IPS-15b (cell line): ENCODE measurements at regions not wholly inside any gene's neighbourhood (a gene's known extent, or its start where the extent isn't known, plus 50 kb on each side); places are given as distances from the start of the nearest gene placed in this dataset.

Experiments
- H3K27me3 ChIP-seq: one replicate; pipeline ENCODE4 v1.6.1; 2013; ENCODE audit warnings: low read length; ENCODE audit not compliant: control insufficient read depth, insufficient read depth
- H3K36me3 ChIP-seq: one replicate; pipeline ENCODE4 v1.6.1; 2013; ENCODE audit warnings: low read length; ENCODE audit not compliant: control insufficient read depth, insufficient read depth
- H3K4me1 ChIP-seq: one replicate; pipeline ENCODE4 v1.6.1; 2013; ENCODE audit warnings: mild to moderate bottlenecking, low read length; ENCODE audit not compliant: control insufficient read depth, insufficient read depth
- H3K4me3 ChIP-seq: one replicate; pipeline ENCODE4 v1.5.1; 2013; ENCODE audit warnings: low read depth, low read length
- H3K9ac ChIP-seq: one replicate; pipeline ENCODE4 v1.6.1; 2013; ENCODE audit warnings: low read depth, mild to moderate bottlenecking, low read length
- H3K9me3 ChIP-seq: one replicate; pipeline ENCODE4 v1.6.1; 2013; ENCODE audit warnings: mild to moderate bottlenecking, low read length; ENCODE audit not compliant: control insufficient read depth, insufficient read depth

DNA sequence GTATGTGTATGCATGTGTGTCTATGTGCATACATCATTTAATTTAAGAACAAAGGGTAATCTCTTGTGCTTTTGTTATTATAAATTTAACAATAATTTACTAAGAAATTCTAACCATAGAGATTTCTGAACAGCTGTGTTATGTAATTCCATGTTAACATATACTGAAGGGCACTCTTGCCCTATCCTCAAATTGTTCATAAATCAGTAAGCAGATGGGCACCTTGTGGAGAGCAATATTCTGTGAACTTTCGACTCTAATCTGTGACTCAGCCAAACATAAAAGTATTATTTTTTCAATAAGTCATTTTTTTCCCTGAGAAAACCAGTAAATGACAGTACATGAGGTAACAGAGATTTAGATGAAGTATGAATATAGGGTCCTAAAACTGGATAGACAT lies 938.3 kb upstream of the CRIM1 start:
- Histone ChIP-seq H3K4me3 (no peak overlapping the region), H3K4me1 (no peaks in the 10 kb centered on the region), H3K9me3 (no peaks in the 10 kb centered on the region), H3K36me3 (no peaks in the 10 kb centered on the region), H3K9ac (no peak overlapping the region), H3K27me3 (no peaks in the 10 kb centered on the region)

DNA sequence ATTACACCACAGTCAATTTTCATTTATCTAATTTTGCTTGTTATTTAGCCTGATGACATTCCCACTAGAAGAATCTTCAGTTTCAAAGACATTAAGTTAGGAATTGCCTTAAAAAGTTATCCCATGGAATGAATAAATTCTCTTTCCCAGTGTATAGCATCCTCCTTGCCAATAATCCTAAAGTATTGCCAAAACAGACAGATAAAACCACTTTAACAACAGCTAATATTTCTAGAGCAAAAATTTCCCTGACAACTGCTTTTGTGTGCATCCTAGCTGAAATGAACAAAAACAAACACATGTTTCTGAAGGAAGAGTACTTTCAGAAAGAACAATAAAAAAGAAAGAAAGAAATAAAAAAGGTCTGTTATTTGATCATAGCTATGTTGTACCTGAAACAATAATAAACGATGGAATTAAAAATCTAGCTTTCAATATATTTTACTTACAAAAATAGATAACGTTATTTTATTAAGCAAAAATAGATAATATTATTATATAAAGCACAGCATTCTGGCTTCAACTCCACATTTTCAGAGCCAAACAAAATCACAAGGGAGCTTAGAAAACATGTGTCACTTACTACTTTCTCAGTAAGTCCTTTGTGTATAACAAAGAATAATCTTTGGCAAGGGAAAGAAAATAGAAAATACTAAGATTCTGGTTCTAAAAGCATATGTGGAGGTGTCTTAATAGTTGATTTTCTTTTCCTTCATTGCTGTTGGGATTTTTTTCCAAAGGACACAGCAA lies 939.0 kb upstream of the CRIM1 start:
- no peaks in the 10 kb centered on the region for H3K4me1 ChIP-seq
- no peaks in the 10 kb centered on the region for H3K9me3 ChIP-seq
- H3K27me3 ChIP-seq = no peaks in the 10 kb centered on the region
- H3K4me3 ChIP-seq = no peak overlapping the region
- no peaks in the 10 kb centered on the region for H3K36me3 ChIP-seq
- no peak overlapping the region for H3K9ac ChIP-seq

DNA sequence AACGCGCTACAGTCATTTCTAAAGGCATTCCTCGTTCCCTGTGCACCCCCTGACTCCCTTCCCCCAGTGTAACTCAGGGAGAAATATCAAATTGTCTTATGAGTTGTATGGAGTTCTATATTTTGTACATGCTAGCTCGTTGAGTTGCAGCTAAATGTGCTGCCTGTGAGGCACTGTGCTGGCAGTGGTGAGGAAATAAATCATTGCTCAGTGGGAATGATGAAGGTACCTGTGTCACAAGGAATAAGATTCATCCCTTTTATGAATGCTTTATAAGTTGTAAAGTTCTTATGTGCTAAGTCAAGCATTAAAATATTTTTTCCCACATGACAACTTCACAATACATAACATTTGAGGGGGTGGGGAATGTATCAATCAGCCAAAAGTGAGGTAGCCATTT lies 939.6 kb upstream of the CRIM1 start:
- H3K9me3 ChIP-seq = no peaks in the 10 kb centered on the region
- no peaks in the 10 kb centered on the region for H3K27me3 ChIP-seq
- no peaks in the 10 kb centered on the region for H3K4me1 ChIP-seq
- H3K4me3 ChIP-seq = no peak overlapping the region
- no peak overlapping the region for H3K9ac ChIP-seq
- H3K36me3 ChIP-seq = no peaks in the 10 kb centered on the region

DNA sequence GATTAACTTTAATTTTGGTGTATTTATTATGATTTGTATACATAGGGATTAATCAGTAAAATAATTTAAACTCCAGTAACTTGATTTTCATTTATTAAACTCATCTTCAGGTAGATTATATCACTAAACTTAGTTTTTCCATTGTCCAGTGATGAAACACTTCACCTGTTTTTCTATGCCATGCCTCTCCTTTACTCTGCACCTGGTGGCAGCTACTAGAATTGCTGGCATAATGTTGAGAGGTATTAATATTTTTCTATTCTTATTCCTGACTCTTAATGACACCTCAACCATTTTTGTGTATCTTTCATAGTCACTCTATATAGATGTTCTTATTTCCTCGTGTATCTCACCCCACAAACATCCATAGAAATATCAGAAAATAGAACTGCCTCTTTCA lies 940.3 kb upstream of the CRIM1 start:
- Histone ChIP-seq H3K36me3 (no peaks in the 10 kb centered on the region), H3K4me3 (no peak overlapping the region), H3K9ac (no peak overlapping the region), H3K27me3 (no peaks in the 10 kb centered on the region), H3K9me3 (no peaks in the 10 kb centered on the region), H3K4me1 (no peaks in the 10 kb centered on the region)

DNA sequence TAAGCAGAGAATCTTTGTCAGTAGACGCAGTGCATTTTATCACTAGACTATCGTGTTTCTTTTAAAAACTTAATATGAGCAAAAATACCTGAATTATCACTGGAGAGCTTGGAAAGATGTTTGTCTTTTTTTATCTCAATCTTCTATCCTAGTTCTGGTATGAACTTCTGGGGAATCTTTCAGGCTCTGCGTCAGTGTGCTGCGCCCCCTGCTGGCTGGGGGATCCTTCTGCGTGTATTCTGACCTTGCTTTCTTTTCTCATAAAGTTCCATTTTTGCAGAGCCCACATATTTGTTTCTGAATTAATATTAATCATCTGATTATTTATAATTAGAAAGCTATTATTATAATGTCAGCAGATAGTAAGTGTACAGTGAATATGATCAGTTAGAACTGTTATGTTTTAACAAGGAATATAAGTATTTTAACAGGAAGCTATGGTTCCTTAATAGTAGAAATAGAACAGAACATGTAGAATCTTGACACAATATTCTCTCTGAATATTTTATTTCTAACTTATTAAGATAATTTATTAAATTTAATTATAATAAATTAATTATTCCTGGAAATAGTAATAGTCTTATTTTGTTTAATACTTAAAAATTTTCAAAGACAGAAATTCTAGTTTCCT lies 945.0 kb upstream of the CRIM1 start:
- H3K36me3 ChIP-seq = no peaks in the 10 kb centered on the region
- no peak overlapping the region for H3K4me3 ChIP-seq
- no peak overlapping the region for H3K9ac ChIP-seq
- H3K4me1 ChIP-seq = no peaks in the 10 kb centered on the region
- H3K27me3 ChIP-seq = no peaks in the 10 kb centered on the region
- no peaks in the 10 kb centered on the region for H3K9me3 ChIP-seq

DNA sequence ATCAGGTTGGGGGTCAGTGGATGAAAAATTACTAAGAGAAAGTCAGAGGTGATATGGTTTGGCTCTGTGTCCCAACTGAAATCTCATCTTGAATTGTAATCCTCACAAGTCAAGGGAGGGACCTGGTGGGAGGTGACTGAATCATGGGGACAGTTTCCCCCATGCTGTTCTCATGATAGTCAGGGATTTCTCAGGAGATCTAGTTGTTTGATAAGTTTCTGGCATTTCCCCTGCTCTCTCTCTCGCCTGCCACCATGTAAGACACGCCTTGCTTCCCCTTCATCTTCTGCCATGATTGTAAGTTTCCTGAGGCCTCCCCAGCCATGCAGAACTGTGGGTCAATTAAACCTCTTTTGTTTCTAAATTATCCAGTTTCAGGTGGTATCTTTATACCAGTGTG lies 945.8 kb upstream of the CRIM1 start:
- Histone ChIP-seq H3K9ac (no peak overlapping the region), H3K36me3 (no peaks in the 10 kb centered on the region), H3K27me3 (no peaks in the 10 kb centered on the region), H3K4me1 (no peaks in the 10 kb centered on the region), H3K9me3 (no peaks in the 10 kb centered on the region), H3K4me3 (no peak overlapping the region)

DNA sequence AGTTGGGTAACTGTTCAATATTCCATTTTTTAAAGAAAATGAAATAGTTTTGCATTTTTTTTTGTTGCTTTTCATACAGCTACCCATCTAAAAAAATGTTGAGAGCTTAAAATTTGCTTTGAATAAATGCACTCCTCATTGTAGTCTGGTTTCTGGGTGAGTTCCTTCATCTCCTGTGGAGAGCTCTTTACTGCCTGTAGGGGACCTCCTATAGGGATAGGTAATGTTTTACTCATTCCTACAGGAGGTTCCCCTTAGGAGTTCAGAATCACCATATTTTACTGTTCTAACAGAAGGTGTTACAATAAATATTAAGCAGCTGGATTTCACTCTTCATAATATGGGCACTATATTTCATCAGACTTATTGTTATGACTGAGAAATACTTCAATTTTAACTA lies 947.3 kb upstream of the CRIM1 start:
- Histone ChIP-seq H3K9me3 (no peaks in the 10 kb centered on the region), H3K4me1 (no peaks in the 10 kb centered on the region), H3K27me3 (no peaks in the 10 kb centered on the region), H3K4me3 (no peak overlapping the region), H3K36me3 (no peaks in the 10 kb centered on the region), H3K9ac (no peak overlapping the region)

DNA sequence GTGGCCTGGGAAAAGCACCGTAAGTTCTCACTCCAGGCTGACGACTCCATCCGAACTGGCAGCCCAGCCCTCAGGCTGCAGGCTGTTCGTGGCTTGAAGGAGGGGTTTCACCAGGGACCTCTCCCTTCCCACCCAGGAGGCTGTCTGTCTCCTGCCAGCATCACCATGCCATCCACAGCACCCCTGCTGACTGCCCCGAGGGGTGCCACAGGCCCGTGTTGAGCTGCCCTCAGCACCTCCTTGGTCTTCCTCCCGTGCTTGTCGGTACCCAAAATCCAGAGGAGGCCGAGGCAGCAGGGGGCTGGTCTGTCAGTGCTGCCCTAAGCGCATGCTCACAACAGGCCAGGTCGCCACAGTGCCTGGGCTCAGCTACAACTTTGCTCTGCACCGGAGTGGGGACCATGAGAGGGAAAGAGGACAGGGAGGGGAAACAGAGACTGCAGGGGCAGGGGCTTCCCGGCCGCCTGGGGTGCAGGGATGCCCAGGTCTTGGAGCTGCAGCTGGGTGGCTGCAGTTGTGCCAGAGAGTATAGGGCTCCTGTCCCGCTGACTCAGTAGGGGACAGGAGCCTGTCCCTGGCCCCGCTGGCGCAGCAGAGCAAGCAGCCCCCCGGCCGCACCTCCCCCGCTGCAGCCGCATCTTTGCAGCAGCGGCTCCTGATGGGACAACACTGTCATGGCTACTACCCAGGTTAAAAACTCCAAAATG lies 963.7 kb upstream of the CRIM1 start:
- Histone ChIP-seq H3K9ac (no peak overlapping the region), H3K27me3 (no peaks in the 10 kb centered on the region), H3K9me3 (no peaks in the 10 kb centered on the region)

DNA sequence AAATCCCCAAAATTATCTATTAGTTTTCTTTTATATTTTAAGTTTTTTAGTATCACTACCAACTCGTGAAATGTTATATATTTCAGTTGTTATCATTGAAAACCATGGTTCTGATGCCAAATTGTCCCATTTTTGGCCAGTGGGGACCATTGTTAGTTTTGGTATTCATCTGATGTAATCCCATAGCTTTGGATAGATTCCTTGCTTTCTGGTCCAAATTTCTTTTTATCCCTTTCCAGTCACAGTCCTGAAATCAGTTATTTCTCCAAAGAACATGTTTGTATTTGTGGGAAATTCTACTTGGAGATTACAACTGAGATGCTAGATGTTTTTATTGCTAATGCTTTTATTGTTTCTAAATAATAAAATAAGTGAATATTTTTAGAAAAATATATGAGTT lies 976.8 kb upstream of the CRIM1 start:
- Histone ChIP-seq H3K9ac (no peak overlapping the region), H3K9me3 (no peaks in the 10 kb centered on the region), H3K4me1 (no peaks in the 10 kb centered on the region), H3K4me3 (no peak overlapping the region), H3K27me3 (no peaks in the 10 kb centered on the region), H3K36me3 (no peaks in the 10 kb centered on the region)

More for the DNA sequence above, 963.7 kb upstream of the CRIM1 start:
- no peaks in the 10 kb centered on the region for H3K4me1 ChIP-seq
- H3K36me3 ChIP-seq = no peaks in the 10 kb centered on the region
- H3K4me3 ChIP-seq = no peak overlapping the region

DNA sequence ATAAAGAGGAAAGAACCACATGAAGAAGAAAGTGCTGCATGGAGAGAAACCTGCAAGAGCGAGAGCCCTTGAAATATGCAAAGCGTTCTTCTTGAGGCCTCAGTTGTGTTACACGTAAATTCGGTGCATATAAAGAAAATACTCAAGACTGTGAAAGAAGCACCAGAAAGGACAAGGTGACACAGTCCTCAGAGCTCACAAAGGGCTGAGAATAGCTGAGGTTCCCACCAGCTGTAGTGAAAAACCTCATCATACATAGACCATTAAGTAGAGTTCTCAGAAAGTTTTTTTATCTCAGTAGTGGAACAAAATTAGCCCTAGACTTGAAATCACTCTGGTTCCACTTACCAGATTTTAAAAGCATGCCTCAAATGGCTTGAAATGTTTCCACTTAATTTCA lies 980.7 kb upstream of the CRIM1 start:
- Histone ChIP-seq H3K27me3 (no peaks in the 10 kb centered on the region), H3K4me3 (no peak overlapping the region), H3K9me3 (no peaks in the 10 kb centered on the region), H3K9ac (no peak overlapping the region), H3K4me1 (no peaks in the 10 kb centered on the region), H3K36me3 (no peaks in the 10 kb centered on the region)

DNA sequence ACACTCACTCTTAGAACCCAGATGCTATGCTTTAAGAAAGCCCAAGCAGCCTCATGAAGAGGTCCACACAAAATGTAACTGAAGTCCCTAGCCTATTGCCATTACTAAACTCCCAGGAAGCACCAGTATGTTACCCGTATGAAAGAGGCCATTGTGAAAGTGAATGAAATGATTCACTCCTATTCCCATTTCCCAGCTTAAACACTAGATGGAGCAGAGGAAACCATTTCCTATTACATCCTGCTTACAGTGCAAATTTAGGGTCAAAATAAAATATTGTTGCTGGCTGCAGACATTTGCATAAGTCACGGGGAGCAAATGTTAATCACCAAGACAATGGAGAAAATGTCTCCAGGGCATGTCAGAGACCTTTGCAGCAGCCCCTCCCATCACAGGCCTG lies 989.7 kb upstream of the CRIM1 start:
- no peak overlapping the region for H3K4me3 ChIP-seq
- H3K9me3 ChIP-seq = peaks cover 4% of the 10 kb centered on the region
- no peaks in the 10 kb centered on the region for H3K27me3 ChIP-seq
- no peaks in the 10 kb centered on the region for H3K36me3 ChIP-seq
- no peak overlapping the region for H3K9ac ChIP-seq
- no peaks in the 10 kb centered on the region for H3K4me1 ChIP-seq

DNA sequence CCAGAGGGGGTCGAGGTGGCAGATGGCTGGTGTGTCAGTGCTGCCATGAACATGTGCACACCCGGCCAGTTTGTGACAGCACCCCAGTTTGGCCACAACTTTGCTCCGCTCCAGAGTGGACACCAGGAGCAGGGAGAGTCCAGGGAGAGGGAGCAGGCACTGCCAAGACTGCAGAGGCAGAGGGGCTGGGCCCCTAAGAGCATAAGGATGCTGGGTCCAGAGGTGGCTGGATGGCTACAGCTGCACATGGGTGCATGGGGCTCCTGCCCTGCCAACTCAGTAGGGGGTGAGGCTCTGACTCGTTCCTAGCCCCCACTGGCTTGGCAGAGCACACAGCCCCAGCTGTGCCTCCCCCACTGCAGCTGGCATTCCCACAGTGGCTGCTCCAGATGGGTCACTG lies 999.2 kb upstream of the CRIM1 start:
- no peaks in the 10 kb centered on the region for H3K9me3 ChIP-seq

More for the DNA sequence above, 999.2 kb upstream of the CRIM1 start:
- H3K9ac ChIP-seq = no peak overlapping the region
- H3K4me1 ChIP-seq = no peaks in the 10 kb centered on the region
- no peaks in the 10 kb centered on the region for H3K27me3 ChIP-seq
- H3K36me3 ChIP-seq = no peaks in the 10 kb centered on the region
- no peak overlapping the region for H3K4me3 ChIP-seq
